Endodermal cell (in vitro differentiated cells): ENCODE measurements at regions not wholly inside any gene's neighbourhood (a gene's known extent, or its start where the extent isn't known, plus 50 kb on each side); places are given as distances from the start of the nearest gene placed in this dataset.

ENCODE experiments used
- DNase-seq: peaks from one replicate; pipeline ENCODE4 v3.0.0-alpha.2; 2017
- H3K27ac ChIP-seq: 2 replicates; pipeline ENCODE4 v1.5.1; 2013; ENCODE audit warnings: mild to moderate bottlenecking, low read depth, low read length, moderate library complexity
- H3K27me3 ChIP-seq: 2 replicates; pipeline ENCODE4 v1.6.1; 2013; ENCODE audit warnings: mild to moderate bottlenecking, low read length, moderate library complexity; ENCODE audit not compliant: insufficient read depth, control insufficient read depth, poor library complexity, severe bottlenecking
- H3K36me3 ChIP-seq: 2 replicates; pipeline ENCODE4 v1.7.0; 2013; ENCODE audit warnings: mild to moderate bottlenecking, low read length, moderate library complexity; ENCODE audit not compliant: control insufficient read depth, insufficient read depth
- H3K4me1 ChIP-seq: one replicate; pipeline ENCODE4 v1.7.0; 2013; ENCODE audit warnings: low read length; ENCODE audit not compliant: control insufficient read depth, insufficient read depth
- H3K4me3 ChIP-seq: 2 replicates; pipeline ENCODE4 v1.5.1; 2013; ENCODE audit warnings: mild to moderate bottlenecking, low read length, moderate library complexity
- H3K9ac ChIP-seq: 2 replicates; pipeline ENCODE4 v1.6.1; 2013; ENCODE audit warnings: mild to moderate bottlenecking, low read length, moderate library complexity; ENCODE audit not compliant: poor library complexity, severe bottlenecking; ENCODE audit errors: extremely low read depth
- H3K9me3 ChIP-seq: 2 replicates; pipeline ENCODE4 v1.6.1; 2013; ENCODE audit warnings: mild to moderate bottlenecking, low read length, moderate library complexity; ENCODE audit not compliant: control insufficient read depth
- H3K27ac Mint-ChIP-seq: 2 replicates; pipeline ENCODE4 v1.8.0; 2020; ENCODE audit warnings: mixed read lengths
- H3K27me3 Mint-ChIP-seq: 2 replicates; pipeline ENCODE4 v1.8.0; 2021; ENCODE audit warnings: mild to moderate bottlenecking, mixed read lengths; ENCODE audit not compliant: insufficient read depth
- H3K36me3 Mint-ChIP-seq: 2 replicates; pipeline ENCODE4 v1.8.0; 2020; ENCODE audit warnings: low read depth, mixed read lengths
- H3K4me1 Mint-ChIP-seq: 2 replicates; pipeline ENCODE4 v1.8.0; 2020; ENCODE audit warnings: mixed read lengths
- H3K4me3 Mint-ChIP-seq: 2 replicates; pipeline ENCODE4 v1.8.0; 2020; ENCODE audit warnings: mild to moderate bottlenecking, moderate library complexity, mixed read lengths
- H3K9me3 Mint-ChIP-seq: 2 replicates; pipeline ENCODE4 v1.8.0; 2020; ENCODE audit warnings: mild to moderate bottlenecking, mixed read lengths
- CTCF ChIP-seq: fragments of 200-600 bp; sonication (generic); conservative IDR thresholded peaks from 2 replicates; pipeline ENCODE4 v1.5.0; 2021; ENCODE audit warnings: antibody characterized with exemption, mild to moderate bottlenecking
- WGBS, 2 experiments: methylation state at CpG; one replicate each; pipeline versions ENCODE4 v1.1.5 to v1.1.7; 2013; ENCODE audit warnings: missing lambda C conversion rate in 2 of 2, mixed read lengths in 1 of 2; ENCODE audit not compliant: insufficient coverage in 1 of 2, insufficient read length in 1 of 2; 5-methylcytosine and 5-hydroxymethylcytosine counted together

GRCh38 chr2:239526666-239527415 is 126.0 kb upstream of the HDAC4 start:
- Mint-ChIP-seq H3K4me1 (no peaks in the 10 kb centered on the region), H3K27me3 (no peaks in the 10 kb centered on the region), H3K4me3 (no peak overlapping the region), H3K27ac (no peak overlapping the region), H3K9me3 (no peaks in the 10 kb centered on the region), H3K36me3 (no peaks in the 10 kb centered on the region)
- Histone ChIP-seq H3K9me3 (no peaks in the 10 kb centered on the region), H3K4me3 (no peak overlapping the region), H3K27me3 (no peaks in the 10 kb centered on the region), H3K27ac (no peak overlapping the region), H3K4me1 (no peaks in the 10 kb centered on the region), H3K36me3 (no peaks in the 10 kb centered on the region), H3K9ac (no peak overlapping the region)
- TF ChIP-seq CTCF = no peak
- WGBS, 2 experiments = 95% methylated on average over 11 to 21 of the region's 25 CpGs
- no peak for DNase-seq

- WGBS, 2 experiments = 71 to 87% methylated on average over 4 to 8 of the region's 8 CpGs
- DNase-seq = no peak
- Histone ChIP-seq H3K4me1 (no peaks in the 10 kb centered on the region), H3K9ac (no peak overlapping the region), H3K27me3 (no peaks in the 10 kb centered on the region), H3K27ac (no peak overlapping the region), H3K9me3 (no peaks in the 10 kb centered on the region), H3K4me3 (no peak overlapping the region), H3K36me3 (no peaks in the 10 kb centered on the region)
- Mint-ChIP-seq H3K9me3 (no peaks in the 10 kb centered on the region), H3K4me1 (no peaks in the 10 kb centered on the region), H3K27ac (no peak overlapping the region), H3K27me3 (no peaks in the 10 kb centered on the region), H3K36me3 (no peaks in the 10 kb centered on the region), H3K4me3 (no peak overlapping the region)
- no peak for TF ChIP-seq CTCF
These were observed 125.2 kb upstream of the HDAC4 start for GRCh38 chr2:239526038-239526437.

- no peaks in the 10 kb centered on the region for H3K9me3 Mint-ChIP-seq
- Histone ChIP-seq H3K36me3 (no peaks in the 10 kb centered on the region), H3K9me3 (no peaks in the 10 kb centered on the region), H3K4me3 (no peak overlapping the region), H3K4me1 (no peaks in the 10 kb centered on the region), H3K9ac (no peak overlapping the region), H3K27ac (no peak overlapping the region), H3K27me3 (no peaks in the 10 kb centered on the region)
- no peak overlapping the region for H3K4me3 Mint-ChIP-seq
- H3K27ac Mint-ChIP-seq = no peak overlapping the region
- no peak for TF ChIP-seq CTCF
- H3K36me3 Mint-ChIP-seq = no peaks in the 10 kb centered on the region
- no peak for DNase-seq
- no peaks in the 10 kb centered on the region for H3K4me1 Mint-ChIP-seq
- 84 to 92% methylated on average over 2 of the region's 2 CpGs for WGBS, 2 experiments
- no peaks in the 10 kb centered on the region for H3K27me3 Mint-ChIP-seq
These were observed 123.1 kb upstream of the HDAC4 start for GRCh38 chr2:239523954-239524330.
